SU-DHL-6 (cell line): ENCODE measurements at regions not wholly inside any gene's neighbourhood (a gene's known extent, or its start where the extent isn't known, plus 50 kb on each side); places are given as distances from the start of the nearest gene placed in this dataset.

Experiments used
- H2AFZ ChIP-seq: fragments of 200-600 bp; sonication (generic); 2 replicates; pipeline ENCODE4 v1.6.1; 2014; ENCODE audit warnings: low read depth, mild to moderate bottlenecking, moderate library complexity, mixed read lengths, antibody characterized with exemption, low read length; ENCODE audit not compliant: severe bottlenecking
- H3F3A ChIP-seq: fragments of 200-600 bp; shearing (Covaris generic); 2 replicates; pipeline ENCODE4 v1.6.0; 2016; ENCODE audit warnings: antibody characterized with exemption, mild to moderate bottlenecking; ENCODE audit not compliant: insufficient read depth
- H3K27ac ChIP-seq: fragments of 200-600 bp; sonication (generic); 2 replicates; pipeline ENCODE4 v1.5.1; 2016; ENCODE audit warnings: low read depth, mild to moderate bottlenecking, low read length, moderate library complexity, mixed read lengths
- H3K27me3 ChIP-seq: fragments of 200-600 bp; sonication (generic), shearing (Covaris generic); 2 replicates; pipeline ENCODE4 v1.6.0; 2014; ENCODE audit warnings: mild to moderate bottlenecking, low read length
- H3K36me3 ChIP-seq: fragments of 200-600 bp; sonication (generic); 2 replicates; pipeline ENCODE4 v1.6.1; 2014; ENCODE audit warnings: mild to moderate bottlenecking, low read length, mixed read lengths
- H3K4me2 ChIP-seq: fragments of 300-600, 200-600 bp; shearing (Covaris generic), sonication (generic); 2 replicates; pipeline ENCODE4 v1.6.0; 2014; ENCODE audit warnings: low read length, low read depth, mild to moderate bottlenecking; ENCODE audit not compliant: poor library complexity, severe bottlenecking
- H3K4me3 ChIP-seq: fragments of 200-600 bp; sonication (generic); 2 replicates; pipeline ENCODE4 v1.5.1; 2014; ENCODE audit warnings: antibody characterized with exemption, low read length, mild to moderate bottlenecking, mixed read lengths; ENCODE audit not compliant: insufficient read depth, poor library complexity, severe bottlenecking
- H3K79me2 ChIP-seq: fragments of 200-600 bp; sonication (generic); 2 replicates; pipeline ENCODE4 v1.6.1; 2014; ENCODE audit warnings: mild to moderate bottlenecking, low read length, moderate library complexity; ENCODE audit not compliant: insufficient read depth
- H3K9ac ChIP-seq: fragments of 200-600 bp; sonication (generic); 2 replicates; pipeline ENCODE4 v1.7.0; 2014; ENCODE audit warnings: mild to moderate bottlenecking, low read length
- H3K9me2 ChIP-seq: fragments of 200-600 bp; sonication (generic); replicated peaks from 2 replicates; pipeline ENCODE4 v1.6.1; 2014; ENCODE audit warnings: low read length; ENCODE audit not compliant: insufficient read depth
- H3K9me3 ChIP-seq: fragments of 200-600 bp; sonication (generic); 2 replicates; pipeline ENCODE4 v1.6.1; 2014; ENCODE audit warnings: low read length, mixed read lengths; ENCODE audit not compliant: insufficient read depth
- H4K20me1 ChIP-seq: fragments of 200-600 bp; sonication (generic); 2 replicates; pipeline ENCODE4 v1.6.1; 2014; ENCODE audit warnings: low read depth, mild to moderate bottlenecking, antibody characterized with exemption, low read length, moderate library complexity, mixed read lengths
- EZH2phosphoT487 ChIP-seq: fragments of 200-600 bp; sonication (generic), shearing (Covaris generic); conservative IDR thresholded peaks from 2 replicates; pipeline ENCODE4 v1.6.1; 2018; ENCODE audit warnings: mild to moderate bottlenecking, antibody characterized with exemption, low read length, moderate library complexity, mixed read lengths
- TF ChIP-seq, protein P1 (sequence below): fragments of 200-600 bp; sonication (generic); IDR thresholded peaks from one replicate; pipeline ENCODE4 v1.5.1; 2017; ENCODE audit warnings: antibody characterized with exemption, mild to moderate bottlenecking, low read length, moderate library complexity; ENCODE audit not compliant: insufficient read depth, poor library complexity, severe bottlenecking

- no peak overlapping the region for H3K27ac ChIP-seq
- no peak overlapping the region for H2AFZ ChIP-seq
- no peak overlapping the region for H3K9ac ChIP-seq
- no peaks in the 10 kb centered on the region for H3F3A ChIP-seq
- H3K9me3 ChIP-seq: no peaks in the 10 kb centered on the region
- no peaks in the 10 kb centered on the region for H3K36me3 ChIP-seq
- no peaks in the 10 kb centered on the region for H3K9me2 ChIP-seq
- H3K79me2 ChIP-seq: no peaks in the 10 kb centered on the region
- H3K4me3 ChIP-seq: no peak overlapping the region
- no peaks in the 10 kb centered on the region for H4K20me1 ChIP-seq
- TF ChIP-seq, protein P1, sequence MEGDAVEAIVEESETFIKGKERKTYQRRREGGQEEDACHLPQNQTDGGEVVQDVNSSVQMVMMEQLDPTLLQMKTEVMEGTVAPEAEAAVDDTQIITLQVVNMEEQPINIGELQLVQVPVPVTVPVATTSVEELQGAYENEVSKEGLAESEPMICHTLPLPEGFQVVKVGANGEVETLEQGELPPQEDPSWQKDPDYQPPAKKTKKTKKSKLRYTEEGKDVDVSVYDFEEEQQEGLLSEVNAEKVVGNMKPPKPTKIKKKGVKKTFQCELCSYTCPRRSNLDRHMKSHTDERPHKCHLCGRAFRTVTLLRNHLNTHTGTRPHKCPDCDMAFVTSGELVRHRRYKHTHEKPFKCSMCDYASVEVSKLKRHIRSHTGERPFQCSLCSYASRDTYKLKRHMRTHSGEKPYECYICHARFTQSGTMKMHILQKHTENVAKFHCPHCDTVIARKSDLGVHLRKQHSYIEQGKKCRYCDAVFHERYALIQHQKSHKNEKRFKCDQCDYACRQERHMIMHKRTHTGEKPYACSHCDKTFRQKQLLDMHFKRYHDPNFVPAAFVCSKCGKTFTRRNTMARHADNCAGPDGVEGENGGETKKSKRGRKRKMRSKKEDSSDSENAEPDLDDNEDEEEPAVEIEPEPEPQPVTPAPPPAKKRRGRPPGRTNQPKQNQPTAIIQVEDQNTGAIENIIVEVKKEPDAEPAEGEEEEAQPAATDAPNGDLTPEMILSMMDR: no peak
- TF ChIP-seq EZH2phosphoT487: no peak
- no peak overlapping the region for H3K4me2 ChIP-seq
- H3K27me3 ChIP-seq: no peaks in the 10 kb centered on the region
Measured at GRCh38 chr5:73997960-73998359, 372.0 kb downstream of the ARHGEF28 start.

GRCh38 chr5:73996151-73996755, 370.3 kb downstream of the ARHGEF28 start:
- Histone ChIP-seq H3K27ac (no peak overlapping the region), H4K20me1 (no peaks in the 10 kb centered on the region), H2AFZ (no peak overlapping the region), H3K4me2 (no peak overlapping the region), H3F3A (no peaks in the 10 kb centered on the region), H3K4me3 (no peak overlapping the region), H3K27me3 (no peaks in the 10 kb centered on the region), H3K9me2 (no peaks in the 10 kb centered on the region), H3K9me3 (no peaks in the 10 kb centered on the region), H3K9ac (no peak overlapping the region), H3K79me2 (no peaks in the 10 kb centered on the region), H3K36me3 (no peaks in the 10 kb centered on the region)
- no peak for TF ChIP-seq EZH2phosphoT487
- TF ChIP-seq, protein P1: no peak

DNA sequence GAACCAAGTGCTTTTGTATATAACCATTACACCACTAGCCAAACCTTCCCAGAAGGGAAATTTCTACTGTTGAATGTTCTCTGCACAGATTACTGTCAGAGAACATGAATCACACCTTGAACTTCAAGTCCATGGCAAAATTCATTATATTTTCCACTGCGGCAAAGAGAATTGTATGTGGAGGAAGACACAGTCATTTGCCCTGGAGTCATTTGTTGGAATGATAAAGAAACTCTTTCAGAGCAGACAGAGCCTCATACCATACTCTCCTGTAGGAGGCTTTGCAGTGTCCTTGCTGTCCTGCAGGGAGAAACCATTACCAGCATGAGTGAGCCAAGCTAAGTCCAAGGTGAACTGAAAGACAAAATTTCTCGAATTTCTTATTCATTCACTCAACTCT, 369.0 kb downstream of the ARHGEF28 start:
- Histone ChIP-seq H3K79me2 (no peaks in the 10 kb centered on the region), H3K27ac (no peak overlapping the region), H2AFZ (no peak overlapping the region), H4K20me1 (no peaks in the 10 kb centered on the region), H3K36me3 (no peaks in the 10 kb centered on the region), H3K9ac (no peak overlapping the region), H3K9me2 (no peaks in the 10 kb centered on the region), H3K27me3 (no peaks in the 10 kb centered on the region), H3K4me3 (no peak overlapping the region), H3K4me2 (no peak overlapping the region), H3F3A (no peaks in the 10 kb centered on the region), H3K9me3 (no peaks in the 10 kb centered on the region)
- TF ChIP-seq, protein P1: no peak
- TF ChIP-seq EZH2phosphoT487: no peak
